ENCODE measurements at regions not wholly inside any gene's neighbourhood (a gene's known extent, or its start where the extent isn't known, plus 50 kb on each side); places are given as distances from the start of the nearest gene placed in this dataset.
"Not testable (repeated sequence)": the region's sequence is repeated elsewhere in the genome, so short reads cannot be mapped to it uniquely, and the experiment has no call there.

DNA sequence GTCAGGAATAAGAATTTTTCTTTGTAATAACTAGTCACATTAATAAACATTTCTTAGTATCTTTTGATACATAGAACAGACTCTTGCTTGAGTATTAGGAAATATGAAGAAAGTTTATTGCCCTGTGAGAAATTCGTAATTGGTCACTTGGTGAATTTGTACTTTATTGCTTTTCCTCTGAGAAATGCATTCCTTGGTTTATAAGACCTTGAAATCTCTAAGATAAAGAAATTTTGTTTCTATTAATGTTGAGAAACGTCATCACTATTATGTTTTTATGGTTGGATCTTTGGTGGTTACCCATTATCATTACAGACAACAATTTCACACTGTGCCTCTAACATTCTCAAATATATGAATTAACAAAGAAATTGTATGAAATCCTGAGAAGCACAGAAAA, 652.0 kb upstream of the NECTIN3 start:
- no peak overlapping the region for H3K4me3 ChIP-seq (ENCODE audit: control insufficient read depth, low read depth, low read length)
- TF ChIP-seq, protein P1, sequence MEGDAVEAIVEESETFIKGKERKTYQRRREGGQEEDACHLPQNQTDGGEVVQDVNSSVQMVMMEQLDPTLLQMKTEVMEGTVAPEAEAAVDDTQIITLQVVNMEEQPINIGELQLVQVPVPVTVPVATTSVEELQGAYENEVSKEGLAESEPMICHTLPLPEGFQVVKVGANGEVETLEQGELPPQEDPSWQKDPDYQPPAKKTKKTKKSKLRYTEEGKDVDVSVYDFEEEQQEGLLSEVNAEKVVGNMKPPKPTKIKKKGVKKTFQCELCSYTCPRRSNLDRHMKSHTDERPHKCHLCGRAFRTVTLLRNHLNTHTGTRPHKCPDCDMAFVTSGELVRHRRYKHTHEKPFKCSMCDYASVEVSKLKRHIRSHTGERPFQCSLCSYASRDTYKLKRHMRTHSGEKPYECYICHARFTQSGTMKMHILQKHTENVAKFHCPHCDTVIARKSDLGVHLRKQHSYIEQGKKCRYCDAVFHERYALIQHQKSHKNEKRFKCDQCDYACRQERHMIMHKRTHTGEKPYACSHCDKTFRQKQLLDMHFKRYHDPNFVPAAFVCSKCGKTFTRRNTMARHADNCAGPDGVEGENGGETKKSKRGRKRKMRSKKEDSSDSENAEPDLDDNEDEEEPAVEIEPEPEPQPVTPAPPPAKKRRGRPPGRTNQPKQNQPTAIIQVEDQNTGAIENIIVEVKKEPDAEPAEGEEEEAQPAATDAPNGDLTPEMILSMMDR (conservative IDR thresholded peaks at IDR 0.05; ENCODE audit: control insufficient read depth, insufficient read depth, low read depth, low read length): no peak
- no peak for DNase-seq (ENCODE audit: low read depth)

DNA sequence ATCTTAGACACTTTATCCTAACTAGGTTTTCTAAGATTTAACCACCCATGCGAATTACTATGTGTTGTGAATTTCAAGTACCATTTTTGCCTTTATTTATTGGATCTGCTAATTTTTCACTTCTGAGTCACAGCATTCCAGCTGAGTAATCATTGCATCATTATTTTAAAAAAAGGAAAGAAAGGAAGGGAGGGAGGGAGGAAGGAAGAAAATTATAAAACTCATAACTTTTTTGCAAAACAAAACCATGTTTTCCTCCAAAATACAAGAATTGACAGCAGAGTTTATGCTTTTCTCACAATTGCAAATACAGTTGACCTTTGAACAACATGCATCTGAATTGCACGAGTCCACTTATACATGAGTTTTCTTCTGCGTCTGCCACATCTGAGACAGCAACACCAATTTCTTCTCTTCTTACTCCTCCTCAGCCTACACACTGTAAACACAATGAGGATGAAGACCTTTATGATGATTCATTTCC, 651.4 kb upstream of the NECTIN3 start:
- TF ChIP-seq, protein P1 (conservative IDR thresholded peaks at IDR 0.05; ENCODE audit: control insufficient read depth, insufficient read depth, low read depth, low read length): no peak
- peak overlapping the region; percentile 26 for H3K4me3 ChIP-seq (ENCODE audit: control insufficient read depth, low read depth, low read length)
- peak; percentile 86 for DNase-seq (ENCODE audit: low read depth)

DNA sequence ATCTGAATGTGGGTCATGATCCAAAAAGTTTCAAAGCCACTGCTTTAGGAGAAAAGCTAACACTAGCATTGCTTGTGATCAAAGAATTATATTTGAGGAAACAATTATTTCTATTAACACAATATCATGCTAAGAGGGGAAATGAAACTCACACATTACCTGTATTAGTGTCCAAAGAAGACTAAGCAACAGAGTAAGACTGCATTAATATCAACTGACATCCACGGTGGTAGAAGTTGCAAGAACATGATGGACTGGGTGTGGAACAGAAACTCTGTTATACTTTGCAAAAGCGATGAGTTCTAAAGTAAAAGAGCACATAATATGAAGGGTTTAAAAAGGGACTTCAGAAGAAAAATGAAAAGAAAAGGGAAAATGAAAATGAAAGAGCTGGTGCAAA, 648.3 kb upstream of the NECTIN3 start:
- H3K4me3 ChIP-seq (ENCODE audit: control insufficient read depth, low read depth, low read length): no peak overlapping the region
- no peak for DNase-seq (ENCODE audit: low read depth)
- TF ChIP-seq, protein P1 (conservative IDR thresholded peaks at IDR 0.05; ENCODE audit: control insufficient read depth, insufficient read depth, low read depth, low read length): no peak

DNA sequence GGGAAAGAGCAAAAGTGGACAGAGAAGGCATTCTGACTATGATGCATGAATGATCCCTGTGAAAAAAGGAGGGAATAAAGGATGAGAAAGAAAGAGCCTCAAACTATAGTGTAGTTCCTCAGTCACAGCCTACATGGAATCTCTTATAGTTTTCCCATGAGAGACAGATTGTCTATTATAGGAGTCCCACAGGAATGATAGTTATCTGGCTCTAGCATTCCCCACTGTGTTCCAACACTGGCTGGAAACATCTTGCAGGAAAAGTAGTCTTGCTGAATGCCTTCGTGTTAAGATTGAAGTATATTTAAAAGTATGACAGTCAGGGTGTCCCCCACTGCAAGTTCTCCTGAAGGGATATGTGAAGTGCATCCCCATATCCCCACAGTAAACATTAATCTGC, 641.5 kb upstream of the NECTIN3 start:
- DNase-seq (ENCODE audit: low read depth): no peak
- H3K4me3 ChIP-seq (ENCODE audit: control insufficient read depth, low read depth, low read length): no peak overlapping the region
- TF ChIP-seq, protein P1 (conservative IDR thresholded peaks at IDR 0.05; ENCODE audit: control insufficient read depth, insufficient read depth, low read depth, low read length): no peak

DNA sequence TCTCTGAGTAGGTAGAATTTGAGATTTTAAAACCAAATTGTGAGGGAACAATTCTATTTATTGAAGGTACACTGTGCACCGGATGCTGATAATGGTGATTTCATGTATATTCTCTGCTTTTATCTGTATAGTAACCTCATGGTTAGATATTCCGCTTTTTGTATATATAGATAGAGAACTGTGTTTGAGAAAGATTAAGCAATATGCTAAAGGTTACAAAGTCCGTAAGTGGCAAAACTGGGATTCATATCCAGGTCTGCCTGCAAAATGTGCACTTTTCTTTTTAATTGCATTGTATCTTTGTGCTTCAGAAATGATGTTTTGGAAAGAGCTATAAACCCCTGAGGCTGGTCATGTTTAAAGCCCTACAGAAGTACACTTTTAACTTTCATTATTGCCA, 635.4 kb upstream of the NECTIN3 start:
- TF ChIP-seq, protein P1 (conservative IDR thresholded peaks at IDR 0.05; ENCODE audit: control insufficient read depth, insufficient read depth, low read depth, low read length): no peak
- no peak for DNase-seq (ENCODE audit: low read depth)
- H3K4me3 ChIP-seq (ENCODE audit: control insufficient read depth, low read depth, low read length): no peak overlapping the region

DNA sequence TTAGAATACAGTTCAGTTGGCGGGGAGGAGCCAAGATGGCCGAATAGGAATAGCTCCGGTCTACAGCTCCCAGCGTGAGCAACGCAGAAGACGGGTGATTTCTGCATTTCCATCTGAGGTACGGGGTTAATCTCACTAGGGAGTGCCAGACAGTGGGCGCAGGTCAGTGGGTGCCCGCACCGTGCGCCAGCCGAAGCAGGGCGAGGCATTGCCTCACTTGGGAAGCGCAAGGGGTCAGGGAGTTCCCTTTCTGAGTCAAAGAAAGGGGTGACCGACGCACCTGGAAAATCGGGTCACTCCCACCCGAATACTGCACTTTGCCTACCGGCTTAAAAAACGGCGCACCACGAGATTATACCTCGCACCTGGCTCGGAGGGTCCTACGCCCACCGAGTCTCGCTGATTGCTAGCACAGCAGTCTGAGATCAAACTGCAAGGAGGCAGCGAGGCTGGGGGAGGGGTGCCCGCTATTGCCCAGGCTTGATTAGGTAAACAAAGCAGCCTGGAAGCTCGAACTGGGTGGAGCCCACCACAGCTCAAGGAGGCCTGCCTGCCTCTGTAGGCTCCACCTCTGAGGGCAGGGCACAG, 631.5 kb upstream of the NECTIN3 start:
- not testable (repeated sequence) for DNase-seq (ENCODE audit: low read depth); H3K4me3 ChIP-seq (ENCODE audit: control insufficient read depth, low read depth, low read length)

DNA sequence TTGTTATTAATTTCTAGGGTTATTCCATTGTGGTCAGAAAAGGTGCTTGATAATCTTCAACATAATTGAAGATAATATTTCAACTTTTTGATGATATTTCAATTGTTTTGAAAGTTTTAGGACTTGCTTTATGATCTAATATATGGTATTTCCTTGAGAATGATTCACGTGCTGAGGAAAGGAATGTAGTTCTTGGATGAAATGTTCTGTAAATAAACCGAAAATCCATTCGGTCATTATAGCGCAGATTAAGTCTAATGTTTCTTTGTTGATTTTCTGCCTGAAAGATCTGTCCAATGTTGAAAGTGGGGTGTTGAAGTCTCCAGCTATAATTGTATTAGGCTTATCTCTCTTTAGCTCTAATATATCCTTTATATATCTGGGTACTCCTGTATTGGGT, 617.5 kb upstream of the NECTIN3 start:
- no peak for DNase-seq (ENCODE audit: low read depth)
- TF ChIP-seq, protein P1 (conservative IDR thresholded peaks at IDR 0.05; ENCODE audit: control insufficient read depth, insufficient read depth, low read depth, low read length): no peak
- no peak overlapping the region for H3K4me3 ChIP-seq (ENCODE audit: control insufficient read depth, low read depth, low read length)
